ENCODE measurements at regions not wholly inside any gene's neighbourhood (a gene's known extent, or its start where the extent isn't known, plus 50 kb on each side); places are given as distances from the start of the nearest gene placed in this dataset.

GRCh38 chr9:78860801-78861475 lies 564.0 kb downstream of the PSAT1 start:
- DNase-seq (ENCODE audit: low read depth in 2 of 2): no peak

GRCh38 chr9:78863531-78863930 lies 566.6 kb downstream of the PSAT1 start:
- DNase-seq (ENCODE audit: low read depth in 2 of 2): no peak

- no peak for DNase-seq (ENCODE audit: low read depth in 2 of 2)
Measured at GRCh38 chr9:78865737-78866136, 568.8 kb downstream of the PSAT1 start.

GRCh38 chr9:78866207-78867132 lies 569.5 kb downstream of the PSAT1 start:
- no peak for DNase-seq (ENCODE audit: low read depth in 2 of 2)

GRCh38 chr9:78871086-78871451 lies 574.1 kb downstream of the PSAT1 start:
- no peak for DNase-seq (ENCODE audit: low read depth in 2 of 2)

GRCh38 chr9:78871452-78872331 lies 574.8 kb downstream of the PSAT1 start:
- no peak for DNase-seq (ENCODE audit: low read depth in 2 of 2)

GRCh38 chr9:78874061-78874460 lies 577.1 kb downstream of the PSAT1 start:
- DNase-seq (ENCODE audit: low read depth in 2 of 2): no peak

GRCh38 chr9:78879324-78880100 lies 582.6 kb downstream of the PSAT1 start:
- no peak for DNase-seq (ENCODE audit: low read depth in 2 of 2)

- DNase-seq (ENCODE audit: low read depth in 2 of 2): no peak
Measured at GRCh38 chr9:78881295-78881694, 584.4 kb downstream of the PSAT1 start.

GRCh38 chr9:78882481-78882880 lies 585.6 kb downstream of the PSAT1 start:
- DNase-seq (ENCODE audit: low read depth in 2 of 2): no peak

- DNase-seq (ENCODE audit: low read depth in 2 of 2): no peak
Measured at GRCh38 chr9:78884611-78885150, 587.8 kb downstream of the PSAT1 start.

GRCh38 chr9:78892182-78892581 lies 595.3 kb downstream of the PSAT1 start:
- no peak for DNase-seq (ENCODE audit: low read depth in 2 of 2)

- DNase-seq (ENCODE audit: low read depth in 2 of 2): no peak
Measured at GRCh38 chr9:78892769-78893168, 595.8 kb downstream of the PSAT1 start.

- DNase-seq (ENCODE audit: low read depth in 2 of 2): no peak
Measured at GRCh38 chr9:78893774-78894401, 597.0 kb downstream of the PSAT1 start.

GRCh38 chr9:78896479-78896878 lies 599.6 kb downstream of the PSAT1 start:
- no peak for DNase-seq (ENCODE audit: low read depth in 2 of 2)

GRCh38 chr9:78898234-78898633 lies 601.3 kb downstream of the PSAT1 start:
- DNase-seq (ENCODE audit: low read depth in 2 of 2): no peak

GRCh38 chr9:78899006-78899405 lies 602.1 kb downstream of the PSAT1 start:
- no peak for DNase-seq (ENCODE audit: low read depth in 2 of 2)

GRCh38 chr9:78900500-78900899 lies 603.6 kb downstream of the PSAT1 start:
- no peak for DNase-seq (ENCODE audit: low read depth in 2 of 2)

GRCh38 chr9:78902051-78902450 lies 605.1 kb downstream of the PSAT1 start:
- no peak for DNase-seq (ENCODE audit: low read depth in 2 of 2)

GRCh38 chr9:78903581-78903980 lies 606.7 kb downstream of the PSAT1 start:
- no peak for DNase-seq (ENCODE audit: low read depth in 2 of 2)

- no peak for DNase-seq (ENCODE audit: low read depth in 2 of 2)
Measured at GRCh38 chr9:78904686-78905085, 607.8 kb downstream of the PSAT1 start.

Measured in stimulated activated CD4-positive, alpha-beta T cell treated with anti-CD3 and anti-CD28 coated beads, Interleukin-1b, Interleukin-23, amount 100 ng/mL, for 4 hours (primary cell).